WTC11 (cell line): ENCODE measurements at regions not wholly inside any gene's neighbourhood (a gene's known extent, or its start where the extent isn't known, plus 50 kb on each side); places are given as distances from the start of the nearest gene placed in this dataset.

Experiments used
- CREM ChIP-seq: sonication (generic); formaldehyde crosslinking; IDR thresholded peaks from 2 replicates; pipeline ENCODE4 v1.8.1; 2022; ENCODE audit warnings: mild to moderate bottlenecking, missing genetic modification reagents, moderate library complexity
- CTCF ChIP-seq: fragments of 200-600 bp; IDR thresholded peaks from 2 replicates; pipeline ENCODE4 v1.8.0; 2022; ENCODE audit warnings: antibody characterized with exemption
- ERG ChIP-seq: fragments of 250-450 bp; sonication (Bioruptor Pico); IDR thresholded peaks from 2 replicates; pipeline ENCODE4 v1.8.0; 2021; ENCODE audit warnings: mild to moderate bottlenecking
- JUN ChIP-seq: sonication (generic); formaldehyde crosslinking; IDR thresholded peaks from 2 replicates; pipeline ENCODE4 v1.8.0; 2023; ENCODE audit warnings: mild to moderate bottlenecking, missing genetic modification reagents
- USF2 ChIP-seq: sonication (generic); formaldehyde crosslinking; IDR thresholded peaks from 2 replicates; pipeline ENCODE4 v1.8.1; 2023; ENCODE audit warnings: mild to moderate bottlenecking, missing genetic modification reagents, moderate library complexity
- ZBTB43 ChIP-seq: sonication (generic); formaldehyde crosslinking; IDR thresholded peaks from 2 replicates; pipeline ENCODE4 v1.8.1; 2023; ENCODE audit warnings: mild to moderate bottlenecking, missing genetic modification reagents

- TF ChIP-seq CTCF (no peak), CREM (CRISPR knock-in tag) (no peak), ZBTB43 (no peak), JUN (CRISPR knock-in tag) (no peak), ERG (CRISPR knock-in tag) (no peak), USF2 (CRISPR knock-in tag) (no peak)
These were observed 226.5 kb upstream of the MYO3A start for GRCh38 chr10:25707572-25707971.
